Activated CD4-positive, alpha-beta memory T cell treated with anti-CD3 and anti-CD28 coated beads, Interleukin-2, amount 10 ng/mL, durations not matched to agents 7 days and 5 days (primary cell): ENCODE measurements at regions not wholly inside any gene's neighbourhood (a gene's known extent, or its start where the extent isn't known, plus 50 kb on each side); places are given as distances from the start of the nearest gene placed in this dataset.
A peak's percentile ranks its signal among the peaks of the same experiment; 100 is the strongest.

Source experiments
- CTCF ChIA-PET: fragments of 350-600 bp; sonication (Branson Sonifier 250); formaldehyde crosslinking; loops from one replicate; lab custom pipeline; 2021; ENCODE audit warnings: antibody characterized with exemption, inconsistent platforms; lab: Charles Lee
- POLR2A ChIA-PET: fragments of 350-600 bp; sonication (Branson Sonifier 250); formaldehyde crosslinking; loops from one replicate; lab custom pipeline; 2021; ENCODE audit warnings: antibody characterized with exemption; lab: Charles Lee
- DNase-seq: peaks from one replicate; pipeline ENCODE4 v3.0.0-alpha.2; 2020
- H3K27ac Mint-ChIP-seq: one replicate; pipeline ENCODE4 v1.8.0; 2021; ENCODE audit warnings: mild to moderate bottlenecking, mixed read lengths
- H3K27me3 Mint-ChIP-seq: one replicate; pipeline ENCODE4 v1.8.0; 2021; ENCODE audit warnings: mixed read lengths
- H3K36me3 Mint-ChIP-seq: one replicate; pipeline ENCODE4 v1.8.0; 2021; ENCODE audit warnings: low read depth, mixed read lengths
- H3K4me1 Mint-ChIP-seq: one replicate; pipeline ENCODE4 v1.8.0; 2021; ENCODE audit warnings: mixed read lengths
- H3K4me3 Mint-ChIP-seq: one replicate; pipeline ENCODE4 v1.8.0; 2021; ENCODE audit warnings: mild to moderate bottlenecking, mixed read lengths
- H3K9me3 Mint-ChIP-seq: one replicate; pipeline ENCODE4 v1.8.0; 2021; ENCODE audit warnings: mixed read lengths

GRCh38 chr2:207458582-207458981, 71.2 kb upstream of the CREB1 start:
- H3K4me1 Mint-ChIP-seq: peaks cover 19% of the 10 kb centered on the region
- POLR2A ChIA-PET: no interaction called here
- H3K9me3 Mint-ChIP-seq: no peaks in the 10 kb centered on the region
- no peak overlapping the region for H3K27ac Mint-ChIP-seq
- CTCF ChIA-PET: no interaction called here
- H3K4me3 Mint-ChIP-seq: no peak overlapping the region
- no peaks in the 10 kb centered on the region for H3K36me3 Mint-ChIP-seq
- H3K27me3 Mint-ChIP-seq: no peaks in the 10 kb centered on the region
- no peak for DNase-seq

- DNase-seq: no peak
- Mint-ChIP-seq H3K4me1 (peaks cover 19% of the 10 kb centered on the region), H3K27ac (no peak overlapping the region), H3K4me3 (no peak overlapping the region), H3K36me3 (no peaks in the 10 kb centered on the region), H3K9me3 (no peaks in the 10 kb centered on the region), H3K27me3 (no peaks in the 10 kb centered on the region)
- ChIA-PET POLR2A (no interaction called here), CTCF (interaction anchor here (0.8 kb wide), 1 partner anchor 13 kb away, joined by 3 read pairs; no protein-coding TSS in a partner anchor)
Measured at GRCh38 chr2:207459990-207460757, 69.6 kb upstream of the CREB1 start.

- Mint-ChIP-seq H3K27me3 (no peaks in the 10 kb centered on the region), H3K4me1 (peaks cover 34% of the 10 kb centered on the region), H3K9me3 (no peaks in the 10 kb centered on the region), H3K27ac (no peak overlapping the region), H3K4me3 (no peak overlapping the region), H3K36me3 (no peaks in the 10 kb centered on the region)
- DNase-seq: no peak
- POLR2A ChIA-PET: no interaction called here
- CTCF ChIA-PET: no interaction called here
Measured at GRCh38 chr2:207463433-207463832, 66.3 kb upstream of the CREB1 start.

DNA sequence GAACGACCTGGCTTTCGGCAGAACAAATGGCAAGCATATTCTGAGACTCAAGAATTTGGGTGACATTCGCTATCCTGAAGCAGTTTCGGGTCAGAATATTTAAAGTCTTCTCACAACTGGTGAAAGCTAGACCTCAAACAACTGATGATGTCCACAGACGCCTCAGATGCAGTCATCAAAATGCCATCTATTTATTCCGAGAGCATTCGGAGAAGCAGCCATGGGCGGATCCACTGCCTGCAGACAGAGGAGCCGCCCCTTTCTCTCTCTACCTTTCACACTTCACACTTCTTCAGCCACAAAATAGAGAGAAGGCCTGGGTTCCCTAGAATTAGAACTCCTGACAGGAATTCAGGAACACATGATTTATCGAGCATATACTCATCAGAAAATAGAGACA, 65.8 kb upstream of the CREB1 start:
- Mint-ChIP-seq H3K36me3 (no peaks in the 10 kb centered on the region), H3K4me1 (peaks cover 34% of the 10 kb centered on the region), H3K27me3 (no peaks in the 10 kb centered on the region), H3K9me3 (no peaks in the 10 kb centered on the region), H3K27ac (no peak overlapping the region), H3K4me3 (no peak overlapping the region)
- no peak for DNase-seq
- CTCF ChIA-PET: no interaction called here
- POLR2A ChIA-PET: no interaction called here

DNA sequence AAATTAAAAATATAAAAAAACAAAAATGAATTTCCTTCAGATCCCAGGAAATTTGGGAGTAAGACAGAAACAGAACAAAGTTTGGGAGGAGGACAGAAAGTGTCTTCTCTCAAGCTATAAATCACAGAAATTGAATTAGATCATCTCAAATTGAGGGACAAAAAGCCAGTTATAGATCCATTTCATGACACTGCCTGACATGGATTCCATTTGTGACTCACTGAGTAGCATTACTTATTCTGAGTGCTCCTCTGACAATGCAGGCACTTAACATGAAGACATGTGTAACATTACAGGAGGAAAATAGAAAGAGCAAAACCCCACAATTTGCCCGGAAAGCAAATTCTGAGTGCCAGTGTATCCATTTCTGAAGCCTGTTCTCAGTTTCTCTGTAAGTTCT, 63.9 kb upstream of the CREB1 start:
- POLR2A ChIA-PET: no interaction called here
- Mint-ChIP-seq H3K27me3 (no peaks in the 10 kb centered on the region), H3K27ac (no peak overlapping the region), H3K36me3 (no peaks in the 10 kb centered on the region), H3K4me1 (peaks cover 31% of the 10 kb centered on the region), H3K4me3 (no peak overlapping the region), H3K9me3 (no peaks in the 10 kb centered on the region)
- CTCF ChIA-PET: no interaction called here
- no peak for DNase-seq

- no peaks in the 10 kb centered on the region for H3K36me3 Mint-ChIP-seq
- POLR2A ChIA-PET: no interaction called here
- H3K4me1 Mint-ChIP-seq: peaks cover 26% of the 10 kb centered on the region
- CTCF ChIA-PET: interaction anchor here (0.6 to 1.2 kb wide), 2 partner anchors 9 to 44 kb away, joined by 3 read pairs; no protein-coding TSS in a partner anchor
- no peaks in the 10 kb centered on the region for H3K9me3 Mint-ChIP-seq
- H3K27ac Mint-ChIP-seq: peak overlapping the region; percentile 31
- no peaks in the 10 kb centered on the region for H3K27me3 Mint-ChIP-seq
- no peak overlapping the region for H3K4me3 Mint-ChIP-seq
- no peak for DNase-seq
Measured at GRCh38 chr2:207467716-207468347, 61.9 kb upstream of the CREB1 start.

DNA sequence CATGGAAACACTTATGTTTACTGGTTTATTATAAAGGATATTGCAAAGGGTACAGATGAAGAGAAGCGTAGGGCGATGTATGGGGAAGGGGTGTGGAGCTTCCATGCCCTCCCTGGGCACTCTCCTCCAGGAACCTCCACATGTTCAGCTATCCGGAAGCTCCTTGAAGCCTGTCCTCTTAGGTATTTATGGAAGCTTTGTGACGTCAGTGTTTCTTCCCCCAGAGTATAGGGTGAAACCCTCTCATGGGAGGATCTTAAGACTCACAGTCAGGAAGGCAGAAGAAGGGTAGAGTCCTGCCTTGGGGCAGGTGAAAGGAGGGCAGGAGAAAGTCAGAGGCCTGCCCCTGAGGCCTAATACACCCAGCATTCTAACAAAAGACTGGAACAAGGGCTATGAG, 61.3 kb upstream of the CREB1 start:
- no peak overlapping the region for H3K27ac Mint-ChIP-seq
- H3K4me3 Mint-ChIP-seq: no peak overlapping the region
- H3K4me1 Mint-ChIP-seq: peaks cover 26% of the 10 kb centered on the region
- POLR2A ChIA-PET: no interaction called here
- CTCF ChIA-PET: interaction anchor here (1.2 kb wide), 1 partner anchor 44 kb away, joined by 3 read pairs; no protein-coding TSS in a partner anchor
- no peak for DNase-seq
- no peaks in the 10 kb centered on the region for H3K36me3 Mint-ChIP-seq
- no peaks in the 10 kb centered on the region for H3K27me3 Mint-ChIP-seq
- H3K9me3 Mint-ChIP-seq: no peaks in the 10 kb centered on the region

DNA sequence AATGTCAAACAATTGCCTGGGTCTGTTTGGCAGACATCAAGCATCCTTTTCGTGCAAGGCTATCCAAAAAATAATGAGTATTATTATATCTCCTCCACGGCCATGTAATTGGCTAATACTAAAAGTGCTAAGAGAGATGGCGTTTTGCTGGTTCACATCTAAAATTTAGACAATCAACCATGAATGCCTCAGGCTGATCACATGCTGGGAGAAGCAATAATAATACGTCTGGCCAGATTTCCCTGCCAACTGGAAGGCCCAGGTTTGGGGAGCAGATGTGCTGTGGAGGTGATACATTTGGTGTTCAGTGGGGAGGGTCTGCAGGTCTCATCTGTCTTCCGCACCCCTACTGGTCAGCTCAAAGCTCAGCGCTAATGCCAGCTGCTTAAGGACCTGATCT, 60.3 kb upstream of the CREB1 start:
- H3K9me3 Mint-ChIP-seq: no peaks in the 10 kb centered on the region
- H3K4me1 Mint-ChIP-seq: peaks cover 28% of the 10 kb centered on the region
- ChIA-PET CTCF (no interaction called here), POLR2A (interaction anchor here (0.6 kb wide), 1 partner anchor 304 kb away, joined by 3 read pairs; the partner anchor contains the start of gene KLF7)
- no peak overlapping the region for H3K4me3 Mint-ChIP-seq
- DNase-seq: no peak
- H3K27ac Mint-ChIP-seq: no peak overlapping the region
- no peaks in the 10 kb centered on the region for H3K36me3 Mint-ChIP-seq
- H3K27me3 Mint-ChIP-seq: no peaks in the 10 kb centered on the region

DNA sequence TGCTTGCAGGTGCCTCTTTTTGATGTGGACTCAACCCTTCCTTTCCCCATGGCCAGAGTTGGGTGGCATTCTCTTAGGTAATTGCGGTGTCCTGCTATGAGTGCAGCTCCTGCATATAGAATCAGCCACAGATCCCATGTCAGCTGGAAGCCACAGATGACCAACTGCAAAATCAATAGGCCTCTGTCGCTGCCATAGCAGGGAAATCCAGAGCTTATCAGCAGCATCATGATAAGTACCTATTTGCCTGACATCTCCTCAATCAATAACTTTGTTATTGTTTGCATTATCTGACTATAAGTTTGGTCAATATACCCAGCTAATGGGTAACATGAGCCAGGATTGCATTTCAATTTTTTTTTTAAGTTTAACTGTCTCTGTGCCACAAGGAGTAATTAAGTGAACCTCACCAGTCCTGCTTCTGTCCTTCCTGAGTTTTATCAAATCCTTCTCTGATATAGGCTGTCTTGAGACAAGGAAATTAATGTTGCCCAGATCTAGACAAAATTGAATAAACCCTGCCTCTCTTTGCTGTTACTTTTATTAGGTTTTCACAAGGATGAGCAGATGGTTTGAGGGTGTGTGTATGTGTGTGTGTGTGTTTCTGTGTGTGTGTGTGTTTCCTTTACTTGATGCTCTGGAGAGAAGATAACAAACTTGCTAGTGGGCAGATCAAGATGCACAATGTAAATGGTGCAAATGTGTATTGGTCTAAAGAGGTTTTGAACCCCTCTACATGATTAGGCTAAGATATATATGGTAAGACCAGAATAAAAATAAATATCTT, 59.6 kb upstream of the CREB1 start:
- Mint-ChIP-seq H3K27me3 (peaks cover 2% of the 10 kb centered on the region), H3K4me1 (peaks cover 35% of the 10 kb centered on the region), H3K36me3 (no peaks in the 10 kb centered on the region), H3K9me3 (no peaks in the 10 kb centered on the region), H3K4me3 (no peak overlapping the region), H3K27ac (no peak overlapping the region)
- ChIA-PET CTCF (no interaction called here), POLR2A (no interaction called here)
- no peak for DNase-seq

DNA sequence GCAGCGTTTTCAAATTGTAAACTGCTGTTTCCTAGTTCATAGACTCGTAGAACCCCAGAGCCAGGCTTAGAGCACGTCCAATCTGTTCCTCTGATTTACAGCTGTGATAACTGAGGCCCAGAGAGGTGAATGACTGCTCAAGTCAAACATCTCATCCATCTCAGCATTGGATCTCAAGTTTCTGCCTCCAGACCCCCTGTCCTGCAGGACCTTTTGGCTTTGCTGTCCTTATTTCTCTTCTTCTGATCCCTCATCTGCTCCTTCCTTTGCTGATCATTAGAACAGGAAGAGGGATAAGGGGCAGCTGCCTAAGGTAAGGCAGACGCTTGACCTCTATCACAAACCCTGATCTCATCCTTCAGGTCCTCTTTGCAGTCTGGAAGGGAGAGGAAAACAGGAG, 58.5 kb upstream of the CREB1 start:
- Mint-ChIP-seq H3K4me3 (no peak overlapping the region), H3K36me3 (no peaks in the 10 kb centered on the region), H3K4me1 (peaks cover 38% of the 10 kb centered on the region), H3K9me3 (no peaks in the 10 kb centered on the region), H3K27me3 (peaks cover 3% of the 10 kb centered on the region), H3K27ac (no peak overlapping the region)
- DNase-seq: no peak
- POLR2A ChIA-PET: no interaction called here
- CTCF ChIA-PET: interaction anchor here (0.6 to 3.2 kb wide), 3 partner anchors 15 to 425 kb away, joined by 3 to 17 read pairs (median 16); no protein-coding TSS in a partner anchor

DNA sequence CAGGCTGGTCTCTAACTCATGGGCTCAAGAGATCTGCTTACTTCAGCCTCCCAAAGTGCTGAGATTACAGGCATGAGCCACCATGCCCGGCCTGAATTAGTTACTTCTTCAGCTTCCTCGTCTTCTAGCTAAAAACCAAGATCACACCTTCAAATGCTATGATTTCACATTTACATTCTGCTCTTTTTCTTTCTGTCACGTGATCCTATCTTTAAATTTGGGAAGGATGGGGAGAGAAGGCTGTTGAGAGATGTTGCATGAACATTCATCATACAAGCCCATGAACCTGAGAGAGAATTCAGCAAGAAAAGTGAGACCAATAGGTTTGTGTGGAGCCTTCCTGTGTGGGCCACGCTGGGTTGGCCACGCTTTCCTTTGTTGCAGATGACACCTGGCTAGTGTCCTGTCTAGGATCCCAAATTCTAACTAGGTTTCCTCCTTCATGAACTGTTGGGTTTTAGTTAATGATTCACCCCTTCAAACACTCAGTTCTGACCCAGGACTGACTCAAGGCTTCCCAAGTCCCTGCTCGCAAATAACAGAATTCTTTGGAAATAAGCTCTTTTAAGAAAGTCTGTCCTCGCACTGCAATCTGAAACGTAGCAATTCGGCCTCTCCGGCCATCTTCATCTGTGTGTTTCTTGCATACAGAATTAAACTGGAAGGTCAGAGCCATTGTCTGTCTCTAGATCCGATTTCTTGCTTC, 57.3 kb upstream of the CREB1 start:
- H3K36me3 Mint-ChIP-seq: no peaks in the 10 kb centered on the region
- ChIA-PET CTCF (interaction anchor here (0.7 to 3.2 kb wide), 25 partner anchors 12 to 916 kb away, joined by 3 to 39 read pairs (median 4); partner anchors contain the start of gene KLF7), POLR2A (interaction anchor here (0.7 to 2.1 kb wide), 7 partner anchors 15 to 672 kb away, joined by 3 to 8 read pairs (median 5); no protein-coding TSS in a partner anchor)
- H3K4me3 Mint-ChIP-seq: no peak overlapping the region
- peaks cover 30% of the 10 kb centered on the region for H3K4me1 Mint-ChIP-seq
- no peak overlapping the region for H3K27ac Mint-ChIP-seq
- DNase-seq: no peak
- H3K27me3 Mint-ChIP-seq: peaks cover 3% of the 10 kb centered on the region
- H3K9me3 Mint-ChIP-seq: no peaks in the 10 kb centered on the region
